Epithelial cell of proximal tubule (primary cell): ENCODE measurements at regions not wholly inside any gene's neighbourhood (a gene's known extent, or its start where the extent isn't known, plus 50 kb on each side); places are given as distances from the start of the nearest gene placed in this dataset.

ENCODE experiments used
- DNase-seq: peaks from one replicate; pipeline ENCODE4 v3.0.0-alpha.2; 2011; ENCODE audit warnings: low read depth
- H3K4me3 ChIP-seq: 2 replicates; pipeline ENCODE4 v1.5.1; 2011; ENCODE audit warnings: low read depth, mild to moderate bottlenecking, low read length
- TF ChIP-seq, protein P1 (sequence below): conservative IDR thresholded peaks from 2 replicates; pipeline ENCODE4 v1.5.1; 2012; ENCODE audit warnings: low read depth, mild to moderate bottlenecking, low read length

DNA sequence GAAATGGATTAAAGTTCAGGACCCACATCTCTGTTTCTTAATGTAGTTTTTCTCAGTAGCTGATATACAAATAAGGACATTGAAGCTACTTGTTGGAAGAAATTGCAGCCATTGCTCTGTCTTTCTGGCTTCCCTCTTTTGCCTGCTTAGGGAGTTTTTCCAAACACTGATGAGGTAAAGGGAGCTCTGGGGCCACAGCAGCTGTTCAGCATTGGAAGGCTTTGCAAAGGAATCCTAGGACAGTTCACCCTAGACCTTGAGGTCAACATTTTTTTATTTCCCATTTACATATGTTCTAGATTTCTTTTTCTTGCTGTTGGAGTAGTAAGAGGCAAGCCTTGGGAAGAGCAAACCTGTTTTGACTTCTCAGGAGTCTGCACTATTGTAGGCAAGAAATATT, 126.9 kb upstream of the PLPPR5 start:
- DNase-seq, result no peak
- no peak overlapping the region for H3K4me3 ChIP-seq
- TF ChIP-seq, protein P1, sequence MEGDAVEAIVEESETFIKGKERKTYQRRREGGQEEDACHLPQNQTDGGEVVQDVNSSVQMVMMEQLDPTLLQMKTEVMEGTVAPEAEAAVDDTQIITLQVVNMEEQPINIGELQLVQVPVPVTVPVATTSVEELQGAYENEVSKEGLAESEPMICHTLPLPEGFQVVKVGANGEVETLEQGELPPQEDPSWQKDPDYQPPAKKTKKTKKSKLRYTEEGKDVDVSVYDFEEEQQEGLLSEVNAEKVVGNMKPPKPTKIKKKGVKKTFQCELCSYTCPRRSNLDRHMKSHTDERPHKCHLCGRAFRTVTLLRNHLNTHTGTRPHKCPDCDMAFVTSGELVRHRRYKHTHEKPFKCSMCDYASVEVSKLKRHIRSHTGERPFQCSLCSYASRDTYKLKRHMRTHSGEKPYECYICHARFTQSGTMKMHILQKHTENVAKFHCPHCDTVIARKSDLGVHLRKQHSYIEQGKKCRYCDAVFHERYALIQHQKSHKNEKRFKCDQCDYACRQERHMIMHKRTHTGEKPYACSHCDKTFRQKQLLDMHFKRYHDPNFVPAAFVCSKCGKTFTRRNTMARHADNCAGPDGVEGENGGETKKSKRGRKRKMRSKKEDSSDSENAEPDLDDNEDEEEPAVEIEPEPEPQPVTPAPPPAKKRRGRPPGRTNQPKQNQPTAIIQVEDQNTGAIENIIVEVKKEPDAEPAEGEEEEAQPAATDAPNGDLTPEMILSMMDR, result no peak

DNA sequence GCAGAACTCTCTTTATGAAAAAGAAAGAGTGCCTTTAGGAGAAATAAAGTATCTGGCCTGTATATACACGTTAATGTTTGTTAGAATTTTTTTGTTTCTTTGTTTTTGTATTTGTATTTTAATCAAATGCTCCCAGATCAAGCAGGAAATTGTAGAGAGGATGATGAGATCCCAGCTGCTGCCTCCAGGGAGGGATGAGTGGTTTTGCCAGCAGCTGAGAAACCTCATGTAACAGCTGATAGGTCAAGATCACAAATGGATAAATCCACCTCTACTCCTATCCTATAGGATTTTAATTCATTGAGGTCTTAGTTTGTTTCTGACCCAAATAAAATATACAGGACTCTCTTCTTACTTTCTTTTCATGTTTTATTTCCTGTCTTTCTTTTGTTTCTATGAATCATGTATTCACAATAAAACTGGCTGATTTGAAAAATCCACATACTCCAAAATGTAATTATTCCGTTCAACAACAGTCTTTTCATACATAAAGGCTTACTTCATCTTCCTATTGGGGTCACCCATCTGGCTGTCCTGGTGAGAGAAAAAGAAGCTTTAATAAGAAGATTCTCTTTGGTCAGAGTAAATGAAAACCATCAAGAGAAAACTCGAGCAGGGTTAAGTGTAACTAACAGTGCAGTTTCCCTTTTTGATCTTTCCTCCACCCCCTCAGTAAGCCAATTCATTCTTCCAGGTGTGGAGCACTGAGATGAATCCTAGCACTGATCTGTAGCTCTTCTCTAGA, 129.3 kb upstream of the PLPPR5 start:
- DNase-seq, result no peak
- H3K4me3 ChIP-seq, result no peak overlapping the region
- TF ChIP-seq, protein P1, result no peak

DNA sequence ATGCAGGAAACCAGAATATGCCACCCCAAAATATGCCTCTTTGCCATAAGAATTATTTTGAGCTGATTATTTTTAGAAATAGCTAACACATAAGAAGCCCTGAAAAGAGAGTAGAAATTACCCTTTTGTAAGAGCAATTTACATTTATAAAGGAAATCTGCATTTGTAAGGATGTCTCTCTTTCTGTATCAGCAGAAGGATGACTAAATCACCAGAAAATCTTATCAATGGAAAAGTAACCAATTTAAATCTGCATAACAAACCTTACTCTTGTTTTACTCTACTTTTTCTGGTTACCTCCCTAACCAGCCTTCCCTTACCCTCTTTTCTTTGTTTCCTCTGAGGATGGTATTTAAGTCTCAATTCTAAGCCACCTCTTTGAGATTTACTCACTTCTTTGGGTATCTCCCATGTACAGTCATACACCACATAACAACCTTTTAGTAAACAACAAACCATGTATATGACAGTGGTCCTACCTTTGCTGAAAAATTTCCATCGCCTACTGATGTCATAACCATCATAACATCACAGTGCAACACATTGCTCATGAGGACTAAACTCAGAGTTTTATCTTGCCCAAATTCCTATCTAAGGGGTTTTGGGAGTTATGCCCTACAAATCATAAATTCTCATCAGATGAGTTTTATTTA, 126.6 kb upstream of the PLPPR4 start:
- no peak overlapping the region for H3K4me3 ChIP-seq
- TF ChIP-seq, protein P1, result no peak
- DNase-seq, result no peak

DNA sequence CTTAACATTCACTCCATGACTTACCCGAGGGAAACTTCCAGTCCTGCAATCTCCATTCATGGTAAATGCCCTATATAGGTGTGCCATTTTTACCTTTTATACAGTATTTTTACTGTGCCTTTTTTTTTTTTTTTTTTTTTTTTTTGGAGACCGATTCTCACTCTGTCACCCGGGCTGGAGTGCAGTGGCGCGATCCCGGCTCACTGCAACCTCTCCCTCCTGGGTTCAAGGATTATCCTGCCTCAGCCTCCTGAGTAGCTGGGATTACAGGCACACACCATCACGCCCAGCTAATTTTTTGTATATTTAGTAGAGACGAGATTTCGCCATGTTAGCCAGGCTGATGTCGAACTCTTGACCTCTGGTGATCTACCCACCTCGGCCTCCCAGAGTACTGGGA, 124.4 kb upstream of the PLPPR4 start:
- TF ChIP-seq, protein P1, result no peak
- DNase-seq, result no peak
- H3K4me3 ChIP-seq, result no peak overlapping the region

DNA sequence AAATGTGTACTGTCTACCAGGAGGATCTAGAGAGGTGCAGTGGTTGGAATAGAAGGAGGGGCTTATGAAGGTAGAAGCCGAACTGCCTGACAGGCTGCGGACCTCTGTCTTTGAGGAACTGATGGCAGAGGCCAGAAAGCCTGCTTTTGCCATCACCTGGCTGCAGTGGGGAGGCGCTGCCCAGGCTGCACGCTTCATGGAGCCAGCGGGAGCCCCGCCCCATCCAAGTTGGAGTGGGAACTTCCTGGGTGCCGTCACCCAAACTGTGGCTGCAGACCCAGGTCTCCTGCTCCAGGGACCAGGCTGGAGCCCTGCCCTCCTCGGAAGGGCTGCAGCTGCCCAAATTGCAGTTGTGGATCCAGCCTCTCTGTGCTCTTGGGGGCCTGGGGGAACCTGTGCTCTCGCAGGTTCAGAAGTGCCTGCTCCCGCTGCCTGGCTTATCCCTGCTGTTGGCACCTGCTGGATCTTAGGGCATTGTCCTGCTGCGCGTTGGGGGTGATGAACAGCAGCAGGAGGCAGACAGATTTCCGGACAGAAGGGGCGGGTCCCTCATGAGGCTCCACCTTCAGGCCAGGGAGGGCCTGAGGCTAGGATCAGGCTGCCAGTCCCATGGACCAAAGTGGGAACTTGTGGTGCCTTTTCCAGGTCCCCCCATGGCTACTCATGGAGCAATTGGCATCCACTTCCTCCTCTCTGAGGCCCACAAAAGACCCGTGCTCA, 118.0 kb upstream of the PLPPR4 start:
- H3K4me3 ChIP-seq, result no peak overlapping the region
- TF ChIP-seq, protein P1, result no peak
- DNase-seq, result no peak

DNA sequence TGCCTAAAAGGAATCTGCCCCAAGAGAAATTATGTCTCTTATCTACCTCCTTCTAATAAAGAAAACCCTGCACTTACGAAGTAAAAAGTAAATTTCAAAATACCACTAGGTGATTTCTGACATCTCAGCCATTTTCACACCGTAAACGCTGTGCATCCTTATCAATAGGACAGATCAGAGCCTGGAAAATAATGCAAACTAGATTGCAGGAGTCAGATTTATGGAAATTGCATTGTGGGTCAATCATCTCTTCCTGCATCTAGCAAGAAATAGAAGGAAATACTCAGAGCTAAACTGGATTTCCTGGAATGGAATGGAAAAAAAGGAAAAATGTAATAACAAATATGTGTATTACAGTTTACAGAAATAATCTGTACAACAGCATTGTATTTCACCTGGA, 114.3 kb upstream of the PLPPR4 start:
- no peak for DNase-seq

More for the DNA sequence above, 114.3 kb upstream of the PLPPR4 start:
- TF ChIP-seq, protein P1, result no peak
- H3K4me3 ChIP-seq, result no peak overlapping the region
